ENCODE measurements at regions not wholly inside any gene's neighbourhood (a gene's known extent, or its start where the extent isn't known, plus 50 kb on each side); places are given as distances from the start of the nearest gene placed in this dataset.
"Not testable (repeated sequence)": the region's sequence is repeated elsewhere in the genome, so short reads cannot be mapped to it uniquely, and the experiment has no call there.

DNA sequence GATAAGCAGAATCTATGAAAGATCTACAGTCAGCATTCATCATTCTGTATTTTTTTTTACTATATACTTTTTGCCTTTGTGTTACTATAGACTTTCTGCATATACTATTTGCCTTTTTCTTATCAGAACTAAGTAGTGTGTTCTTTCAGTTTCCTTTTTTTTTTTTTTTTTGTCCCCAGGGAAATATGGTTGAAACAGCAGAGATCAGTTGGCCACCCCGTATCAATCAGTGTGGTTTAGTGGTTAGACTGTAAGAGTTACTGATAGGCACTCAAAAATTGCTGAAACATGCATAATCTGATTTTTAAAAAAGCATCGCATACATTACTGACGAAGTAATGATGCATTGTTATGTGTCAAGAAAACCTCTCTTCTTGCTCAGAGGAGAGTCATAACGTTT is 990.8 kb upstream of the EDIL3 start:
- TF ChIP-seq, protein P1, sequence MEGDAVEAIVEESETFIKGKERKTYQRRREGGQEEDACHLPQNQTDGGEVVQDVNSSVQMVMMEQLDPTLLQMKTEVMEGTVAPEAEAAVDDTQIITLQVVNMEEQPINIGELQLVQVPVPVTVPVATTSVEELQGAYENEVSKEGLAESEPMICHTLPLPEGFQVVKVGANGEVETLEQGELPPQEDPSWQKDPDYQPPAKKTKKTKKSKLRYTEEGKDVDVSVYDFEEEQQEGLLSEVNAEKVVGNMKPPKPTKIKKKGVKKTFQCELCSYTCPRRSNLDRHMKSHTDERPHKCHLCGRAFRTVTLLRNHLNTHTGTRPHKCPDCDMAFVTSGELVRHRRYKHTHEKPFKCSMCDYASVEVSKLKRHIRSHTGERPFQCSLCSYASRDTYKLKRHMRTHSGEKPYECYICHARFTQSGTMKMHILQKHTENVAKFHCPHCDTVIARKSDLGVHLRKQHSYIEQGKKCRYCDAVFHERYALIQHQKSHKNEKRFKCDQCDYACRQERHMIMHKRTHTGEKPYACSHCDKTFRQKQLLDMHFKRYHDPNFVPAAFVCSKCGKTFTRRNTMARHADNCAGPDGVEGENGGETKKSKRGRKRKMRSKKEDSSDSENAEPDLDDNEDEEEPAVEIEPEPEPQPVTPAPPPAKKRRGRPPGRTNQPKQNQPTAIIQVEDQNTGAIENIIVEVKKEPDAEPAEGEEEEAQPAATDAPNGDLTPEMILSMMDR (IDR thresholded peaks at IDR 0.05), result no peak
- Histone ChIP-seq H3K27me3 (replicated peaks; ENCODE audit: insufficient read depth) (no peaks in the 10 kb centered on the region), H3K4me3 (no peak overlapping the region), H3K36me3 (no peaks in the 10 kb centered on the region), H3K4me1 (ENCODE audit: control insufficient read depth in 1 of 2, low read depth in 2 of 2) (no peaks in the 10 kb centered on the region), H3K9me3 (no peaks in the 10 kb centered on the region), H3K27ac (no peak overlapping the region)
- DNase-seq (ENCODE audit: low spot score) (no peak), ATAC-seq (ENCODE audit: insufficient number of reproducible peaks, low FRiP score, low read depth) (no peak)

DNA sequence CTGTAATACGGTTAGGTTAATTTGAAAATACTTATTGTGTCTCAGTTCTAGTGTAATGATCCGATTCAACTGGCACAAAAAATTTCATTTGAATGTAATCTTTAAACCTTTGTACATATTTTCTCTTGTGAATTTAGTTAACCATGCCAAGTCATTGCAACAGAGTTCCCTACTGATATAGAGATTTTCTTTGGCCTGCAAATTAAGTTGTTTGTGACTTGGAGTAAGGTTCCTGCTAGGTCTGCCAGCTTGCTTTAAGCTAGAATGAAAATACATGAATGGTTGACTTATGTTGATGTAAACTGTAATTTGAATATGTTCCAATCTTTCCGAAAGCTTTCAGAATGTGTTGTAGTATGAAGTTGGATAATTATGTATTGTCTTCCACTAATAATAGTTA is 1004.1 kb upstream of the EDIL3 start:
- H3K27me3 ChIP-seq (replicated peaks; ENCODE audit: insufficient read depth), result no peaks in the 10 kb centered on the region
- no peak for ATAC-seq (ENCODE audit: insufficient number of reproducible peaks, low FRiP score, low read depth)

DNA sequence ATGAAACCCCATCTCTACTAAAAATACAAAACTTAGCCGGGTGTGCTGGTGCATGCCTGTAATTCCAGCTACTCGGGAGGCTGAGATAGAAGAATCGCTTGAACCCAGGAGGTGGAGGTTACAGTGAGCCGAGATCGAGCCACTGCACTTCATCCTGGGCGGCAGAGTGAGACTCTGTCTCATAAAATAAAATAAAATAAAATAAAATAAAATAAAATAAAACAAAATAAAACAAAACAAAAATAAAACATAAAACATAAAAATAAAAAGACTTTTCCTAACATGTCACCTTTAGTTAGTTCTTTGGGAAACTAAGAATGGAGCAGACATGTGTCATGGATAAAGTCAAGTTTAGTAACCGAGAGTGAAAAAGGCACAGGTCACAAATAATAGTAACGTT is 1007.6 kb upstream of the EDIL3 start:
- H3K36me3 ChIP-seq; H3K9me3 ChIP-seq; H3K4me3 ChIP-seq; H3K27ac ChIP-seq; H3K4me1 ChIP-seq (ENCODE audit: control insufficient read depth in 1 of 2, low read depth in 2 of 2); DNase-seq (ENCODE audit: low spot score); H3K27me3 ChIP-seq (replicated peaks; ENCODE audit: insufficient read depth); ATAC-seq (ENCODE audit: insufficient number of reproducible peaks, low FRiP score, low read depth): not testable (repeated sequence)

More for the DNA sequence above, 1004.1 kb upstream of the EDIL3 start:
- Histone ChIP-seq H3K36me3 (no peaks in the 10 kb centered on the region), H3K9me3 (no peaks in the 10 kb centered on the region), H3K4me3 (no peak overlapping the region), H3K4me1 (ENCODE audit: control insufficient read depth in 1 of 2, low read depth in 2 of 2) (no peaks in the 10 kb centered on the region), H3K27ac (no peak overlapping the region)
- no peak for DNase-seq (ENCODE audit: low spot score)
- TF ChIP-seq, protein P1 (IDR thresholded peaks at IDR 0.05), result no peak

DNA sequence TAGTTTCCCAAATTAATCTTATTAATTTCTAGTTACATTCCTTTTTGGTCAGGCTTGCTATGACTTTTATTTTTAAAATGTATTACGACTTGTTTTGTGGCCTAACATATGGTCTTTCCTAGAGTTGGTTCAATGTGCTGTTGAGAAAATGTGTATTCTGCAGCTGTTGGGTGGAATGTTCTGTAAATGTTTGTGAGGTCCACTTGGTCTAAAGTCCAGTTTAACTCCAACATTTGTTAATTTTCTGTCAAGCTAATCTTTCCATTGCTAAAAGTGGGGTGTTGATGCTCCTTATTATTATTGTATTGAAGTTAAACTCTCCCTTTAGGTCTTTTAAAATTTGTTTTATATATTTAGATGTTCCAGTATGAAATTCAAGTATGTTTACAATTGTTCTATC is 1010.8 kb upstream of the EDIL3 start:
- Histone ChIP-seq H3K36me3 (no peaks in the 10 kb centered on the region), H3K4me3 (no peak overlapping the region), H3K27me3 (replicated peaks; ENCODE audit: insufficient read depth) (no peaks in the 10 kb centered on the region), H3K27ac (no peak overlapping the region), H3K9me3 (no peaks in the 10 kb centered on the region), H3K4me1 (ENCODE audit: control insufficient read depth in 1 of 2, low read depth in 2 of 2) (no peaks in the 10 kb centered on the region)
- TF ChIP-seq, protein P1 (IDR thresholded peaks at IDR 0.05), result no peak
- ATAC-seq (ENCODE audit: insufficient number of reproducible peaks, low FRiP score, low read depth) (no peak), DNase-seq (ENCODE audit: low spot score) (no peak)

DNA sequence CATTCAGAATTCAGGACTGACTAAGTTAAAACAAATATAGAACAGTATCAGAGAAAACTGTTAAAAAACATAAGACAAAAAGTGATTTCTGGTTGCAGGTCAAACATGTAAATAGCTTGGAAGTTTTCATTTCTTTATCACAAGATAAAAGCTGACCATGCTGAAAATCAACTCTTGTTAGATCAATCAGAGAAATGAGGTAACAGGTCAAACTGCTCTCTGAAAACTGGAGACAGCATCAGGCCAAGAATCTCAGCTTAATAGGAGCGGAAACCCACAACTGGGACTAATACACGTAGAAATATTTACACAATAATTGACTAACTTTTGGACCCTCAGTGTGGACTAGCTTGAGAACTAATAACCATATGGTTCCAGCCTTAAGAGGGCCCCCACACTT is 1012.8 kb upstream of the EDIL3 start:
- Histone ChIP-seq H3K36me3 (no peaks in the 10 kb centered on the region), H3K27ac (no peak overlapping the region), H3K4me3 (no peak overlapping the region), H3K4me1 (ENCODE audit: control insufficient read depth in 1 of 2, low read depth in 2 of 2) (no peaks in the 10 kb centered on the region), H3K27me3 (replicated peaks; ENCODE audit: insufficient read depth) (no peaks in the 10 kb centered on the region), H3K9me3 (no peaks in the 10 kb centered on the region)
- TF ChIP-seq, protein P1 (IDR thresholded peaks at IDR 0.05), result no peak
- no peak for ATAC-seq (ENCODE audit: insufficient number of reproducible peaks, low FRiP score, low read depth)
- DNase-seq (ENCODE audit: low spot score), result no peak

DNA sequence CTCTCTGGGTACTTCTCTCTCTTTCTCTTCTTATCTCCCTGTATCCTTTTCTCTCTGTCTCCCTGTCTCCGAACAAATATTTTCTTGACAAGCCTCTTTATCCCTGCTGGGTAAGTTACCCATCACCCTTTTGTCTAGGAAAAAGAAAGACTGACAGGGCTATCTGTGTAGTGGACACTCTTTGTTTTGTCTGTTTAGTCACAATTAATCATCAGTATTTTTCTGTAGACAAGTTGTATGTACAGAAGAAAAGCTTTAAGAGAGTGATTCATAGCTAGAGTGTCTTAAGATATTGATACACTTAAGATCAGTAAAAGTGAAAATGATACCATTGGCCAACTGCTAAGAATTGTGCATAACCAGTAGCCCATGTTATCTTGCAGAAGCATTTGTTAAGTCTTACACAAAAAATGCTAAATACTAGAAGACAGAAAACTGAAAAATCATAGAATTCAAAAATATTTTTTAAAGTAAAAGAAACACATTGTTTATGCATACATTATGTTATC is 1043.8 kb upstream of the EDIL3 start:
- Histone ChIP-seq H3K27ac (no peak overlapping the region), H3K36me3 (no peaks in the 10 kb centered on the region), H3K4me3 (no peak overlapping the region), H3K9me3 (no peaks in the 10 kb centered on the region), H3K4me1 (ENCODE audit: control insufficient read depth in 1 of 2, low read depth in 2 of 2) (no peaks in the 10 kb centered on the region), H3K27me3 (replicated peaks; ENCODE audit: insufficient read depth) (no peaks in the 10 kb centered on the region)
- no peak for ATAC-seq (ENCODE audit: insufficient number of reproducible peaks, low FRiP score, low read depth)
- DNase-seq (ENCODE audit: low spot score), result no peak
- TF ChIP-seq, protein P1 (IDR thresholded peaks at IDR 0.05), result no peak

DNA sequence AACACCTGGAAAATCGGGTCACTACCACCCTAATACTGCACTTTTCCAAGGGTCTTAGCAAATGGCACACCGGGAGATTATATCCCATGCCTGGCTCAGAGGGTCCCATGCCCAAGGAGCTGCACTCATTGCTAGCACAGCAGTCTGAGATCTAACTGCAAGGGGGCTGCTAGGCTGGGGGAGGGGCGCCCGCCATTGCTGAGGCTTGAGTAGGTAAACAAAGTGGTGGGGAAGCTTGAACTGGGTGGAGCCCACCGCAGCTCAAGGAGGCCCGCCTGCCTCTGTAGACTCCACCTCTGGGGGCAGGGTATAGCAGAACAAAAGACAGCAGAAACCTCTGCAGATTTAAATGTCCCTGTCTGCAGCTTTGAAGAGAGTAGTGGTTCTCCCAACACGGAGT is 1047.0 kb upstream of the EDIL3 start:
- not testable (repeated sequence) for H3K4me3 ChIP-seq; H3K36me3 ChIP-seq; H3K4me1 ChIP-seq (ENCODE audit: control insufficient read depth in 1 of 2, low read depth in 2 of 2); DNase-seq (ENCODE audit: low spot score); H3K9me3 ChIP-seq; H3K27ac ChIP-seq; H3K27me3 ChIP-seq (replicated peaks; ENCODE audit: insufficient read depth); ATAC-seq (ENCODE audit: insufficient number of reproducible peaks, low FRiP score, low read depth)
